ENCODE measurements at regions not wholly inside any gene's neighbourhood (a gene's known extent, or its start where the extent isn't known, plus 50 kb on each side); places are given as distances from the start of the nearest gene placed in this dataset.

DNA sequence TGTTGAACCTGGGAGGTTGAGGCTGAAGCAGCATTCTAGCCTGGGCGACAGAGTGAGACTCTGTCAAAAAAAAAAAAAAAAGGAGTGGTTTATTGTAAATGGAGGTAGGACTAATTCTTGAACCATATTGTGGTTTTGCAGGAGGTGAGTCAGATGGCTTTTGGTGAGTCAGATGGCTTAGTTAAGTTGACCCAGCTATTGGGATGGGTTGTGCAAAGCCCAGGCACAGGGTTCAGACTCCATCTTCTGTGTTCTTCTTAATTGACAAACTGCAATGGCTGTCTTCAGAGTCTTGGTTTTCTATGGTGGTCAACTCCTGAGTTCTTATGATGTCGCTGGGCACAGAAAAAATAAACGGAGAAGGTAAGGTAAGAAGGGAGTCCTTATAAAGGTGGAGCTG is 182.7 kb downstream of the ADAMTS15 start:
- peak; percentile 88 for DNase-seq (ENCODE audit: low read depth)
- no peak overlapping the region for H3K4me3 ChIP-seq (ENCODE audit: low read length)
- TF ChIP-seq, protein P1, sequence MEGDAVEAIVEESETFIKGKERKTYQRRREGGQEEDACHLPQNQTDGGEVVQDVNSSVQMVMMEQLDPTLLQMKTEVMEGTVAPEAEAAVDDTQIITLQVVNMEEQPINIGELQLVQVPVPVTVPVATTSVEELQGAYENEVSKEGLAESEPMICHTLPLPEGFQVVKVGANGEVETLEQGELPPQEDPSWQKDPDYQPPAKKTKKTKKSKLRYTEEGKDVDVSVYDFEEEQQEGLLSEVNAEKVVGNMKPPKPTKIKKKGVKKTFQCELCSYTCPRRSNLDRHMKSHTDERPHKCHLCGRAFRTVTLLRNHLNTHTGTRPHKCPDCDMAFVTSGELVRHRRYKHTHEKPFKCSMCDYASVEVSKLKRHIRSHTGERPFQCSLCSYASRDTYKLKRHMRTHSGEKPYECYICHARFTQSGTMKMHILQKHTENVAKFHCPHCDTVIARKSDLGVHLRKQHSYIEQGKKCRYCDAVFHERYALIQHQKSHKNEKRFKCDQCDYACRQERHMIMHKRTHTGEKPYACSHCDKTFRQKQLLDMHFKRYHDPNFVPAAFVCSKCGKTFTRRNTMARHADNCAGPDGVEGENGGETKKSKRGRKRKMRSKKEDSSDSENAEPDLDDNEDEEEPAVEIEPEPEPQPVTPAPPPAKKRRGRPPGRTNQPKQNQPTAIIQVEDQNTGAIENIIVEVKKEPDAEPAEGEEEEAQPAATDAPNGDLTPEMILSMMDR (conservative IDR thresholded peaks at IDR 0.05; ENCODE audit: low read length) = no peak

DNA sequence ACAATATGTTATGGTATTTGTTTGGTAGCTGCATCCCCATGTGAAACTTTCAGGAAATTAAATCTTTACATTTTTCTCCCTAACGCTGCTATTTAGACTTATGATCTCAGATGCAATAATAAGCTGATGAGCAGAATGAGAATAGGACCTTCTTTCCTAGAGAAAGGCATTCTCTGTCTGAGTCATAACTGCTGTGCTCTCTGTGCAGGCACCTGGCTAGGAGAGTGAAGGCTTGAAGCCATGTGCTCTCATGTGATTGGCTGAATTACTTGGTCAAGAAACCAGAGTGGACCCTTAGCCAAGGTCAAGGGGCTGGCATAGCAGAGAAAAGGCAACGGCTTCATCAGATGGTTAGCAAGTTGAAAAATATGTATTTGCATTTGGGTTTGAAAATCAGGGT is 185.0 kb downstream of the ADAMTS15 start:
- TF ChIP-seq, protein P1 (conservative IDR thresholded peaks at IDR 0.05; ENCODE audit: low read length) = no peak
- no peak for DNase-seq (ENCODE audit: low read depth)
- no peak overlapping the region for H3K4me3 ChIP-seq (ENCODE audit: low read length)

- TF ChIP-seq, protein P1 (conservative IDR thresholded peaks at IDR 0.05; ENCODE audit: low read length) = no peak
- no peak for DNase-seq (ENCODE audit: low read depth)
- H3K4me3 ChIP-seq (ENCODE audit: low read length) = no peak overlapping the region
Observed at GRCh38 chr11:130634186-130634585, 185.7 kb downstream of the ADAMTS15 start.

DNA sequence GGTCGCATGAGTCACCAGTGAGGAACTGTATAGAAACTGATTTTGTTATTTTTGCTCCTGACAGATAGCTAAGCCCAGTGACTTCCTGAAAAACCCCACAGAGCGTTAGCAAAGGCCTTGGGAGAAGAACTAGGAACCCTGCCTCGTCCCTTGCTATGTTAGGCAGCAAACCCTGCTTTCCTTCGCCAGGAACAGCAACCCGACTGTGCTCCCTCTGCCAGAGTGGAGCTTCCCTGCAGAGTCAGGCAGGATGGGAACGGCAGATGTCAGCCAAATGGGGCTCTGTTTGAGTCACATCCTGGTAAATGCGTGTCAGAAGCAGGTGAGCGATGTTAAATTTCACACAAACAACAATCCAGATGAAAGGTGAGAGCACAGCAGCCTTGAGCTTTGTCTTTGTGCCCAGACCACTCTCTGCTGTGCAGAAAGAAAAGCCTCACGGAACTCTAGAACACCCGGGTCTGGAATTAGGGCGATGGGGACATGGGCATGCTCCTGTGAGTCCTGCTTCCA is 186.6 kb downstream of the ADAMTS15 start:
- TF ChIP-seq, protein P1 (conservative IDR thresholded peaks at IDR 0.05; ENCODE audit: low read length) = no peak
- H3K4me3 ChIP-seq (ENCODE audit: low read length) = no peak overlapping the region
- peak; percentile 67 for DNase-seq (ENCODE audit: low read depth)

DNA sequence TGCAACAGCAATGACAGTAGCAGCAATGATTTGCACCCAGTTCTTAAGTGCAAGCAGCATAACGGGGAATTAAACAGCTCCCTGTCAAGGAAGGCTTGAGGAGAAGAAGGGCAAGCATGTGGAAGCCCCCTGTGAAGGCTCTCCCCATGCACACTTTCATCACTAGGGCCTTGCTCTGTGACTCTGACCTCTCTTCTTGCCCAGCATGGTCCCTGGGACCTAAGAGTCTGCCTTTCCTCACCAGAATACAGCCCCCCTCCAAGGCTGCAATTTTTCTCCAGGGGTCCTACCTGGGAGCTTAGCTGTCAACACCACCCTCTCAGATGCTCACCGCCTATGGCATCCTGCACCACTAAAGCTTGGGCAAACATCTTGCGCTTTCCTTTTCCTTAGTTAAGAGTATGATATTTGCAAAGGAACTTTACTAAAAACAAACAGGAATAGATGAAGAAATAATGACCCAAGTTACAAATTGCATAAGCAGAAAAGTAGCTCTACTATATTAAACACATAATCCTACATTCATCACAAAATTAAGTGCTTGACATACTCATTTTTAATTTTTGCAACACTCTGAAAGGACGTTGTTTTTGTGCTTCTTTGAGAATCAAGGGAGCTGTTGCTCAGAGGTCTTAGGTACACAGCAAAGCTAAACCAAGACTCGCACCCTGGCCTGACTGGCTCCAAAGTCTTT is 187.6 kb downstream of the ADAMTS15 start:
- H3K4me3 ChIP-seq (ENCODE audit: low read length) = no peak overlapping the region
- no peak for DNase-seq (ENCODE audit: low read depth)
- TF ChIP-seq, protein P1 (conservative IDR thresholded peaks at IDR 0.05; ENCODE audit: low read length) = no peak

DNA sequence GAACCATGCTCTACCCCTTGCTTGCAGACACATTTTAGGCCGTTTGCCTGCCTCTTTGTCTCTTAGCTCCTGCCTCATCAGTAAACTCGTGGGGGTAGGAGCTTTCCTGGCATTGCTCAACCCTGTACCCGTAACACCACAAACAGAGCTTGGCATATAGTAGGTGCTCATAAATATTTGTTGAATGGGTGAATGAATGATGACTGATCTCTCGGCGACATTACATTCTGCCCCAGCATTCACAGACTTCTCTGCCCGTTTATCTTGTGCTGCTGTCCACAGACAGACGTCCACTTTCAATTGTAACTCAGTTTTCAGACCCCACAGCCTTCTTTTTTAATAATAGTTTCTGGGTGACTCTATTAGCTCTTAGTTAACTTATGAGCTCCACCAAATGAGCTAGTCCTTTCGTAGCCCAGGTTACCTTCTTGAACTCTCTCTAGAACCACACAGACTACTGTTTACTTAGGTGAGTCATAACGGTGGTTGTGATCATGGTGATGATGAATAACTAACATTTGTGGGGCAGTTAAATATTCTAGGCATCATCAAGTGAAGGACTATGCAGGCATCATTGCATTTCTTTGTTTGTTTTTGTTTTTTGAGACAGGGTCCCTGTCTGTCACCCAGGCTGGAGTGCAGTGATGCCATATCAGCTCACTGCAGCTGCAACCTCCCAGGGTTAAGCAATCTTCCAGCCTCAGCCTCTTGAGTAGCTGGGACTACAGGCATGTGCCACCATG is 188.4 kb downstream of the ADAMTS15 start:
- H3K4me3 ChIP-seq (ENCODE audit: low read length) = no peak overlapping the region
- peak; percentile 66 for DNase-seq (ENCODE audit: low read depth)
- TF ChIP-seq, protein P1 (conservative IDR thresholded peaks at IDR 0.05; ENCODE audit: low read length) = no peak

DNA sequence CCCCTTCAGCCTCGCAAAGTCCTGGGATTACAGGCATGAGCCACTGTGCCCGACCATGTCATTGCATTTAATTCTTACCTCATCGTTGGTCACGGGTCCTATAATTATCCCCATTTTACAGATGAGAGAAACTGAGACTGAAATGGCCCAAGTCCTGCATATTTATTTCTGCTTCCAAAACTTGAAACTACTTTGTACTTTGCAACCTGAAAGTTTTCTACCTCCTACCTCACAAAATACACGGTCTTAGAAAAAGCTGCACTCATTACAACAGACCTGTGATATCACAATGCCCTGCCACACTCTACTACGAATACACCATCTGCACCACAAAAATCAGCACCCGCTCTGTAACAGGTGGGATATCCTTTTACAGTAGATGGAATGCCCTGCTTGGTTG is 189.1 kb downstream of the ADAMTS15 start:
- TF ChIP-seq, protein P1 (conservative IDR thresholded peaks at IDR 0.05; ENCODE audit: low read length) = no peak
- H3K4me3 ChIP-seq (ENCODE audit: low read length) = no peak overlapping the region
- DNase-seq (ENCODE audit: low read depth) = no peak

All from AG10803 (cell line).